BLaER1 treated with 17β-estradiol and CSF1 and Interleukin-3, amounts not matched to agents 10 nM and 100 nM (cell line): ENCODE measurements at regions not wholly inside any gene's neighbourhood (a gene's known extent, or its start where the extent isn't known, plus 50 kb on each side); places are given as distances from the start of the nearest gene placed in this dataset.
"Not testable (repeated sequence)": the region's sequence is repeated elsewhere in the genome, so short reads cannot be mapped to it uniquely, and the experiment has no call there.

Experiments used
- H3K27ac ChIP-seq, 11 experiments: shearing (Covaris generic); formaldehyde crosslinking; 2 replicates each; pipeline ENCODE4 v1.8.1; 2022
- H3K27me3 ChIP-seq, 11 experiments: shearing (Covaris generic); formaldehyde crosslinking; 2 replicates each; pipeline ENCODE4 v1.8.1; 2022
- H3K36me3 ChIP-seq, 11 experiments: shearing (Covaris generic); formaldehyde crosslinking; 2 replicates each; pipeline ENCODE4 v1.8.1; 2022
- H3K4me1 ChIP-seq, 10 experiments: shearing (Covaris generic); formaldehyde crosslinking; 2 replicates each; pipeline ENCODE4 v1.8.1; 2022
- H3K4me2 ChIP-seq, 11 experiments: shearing (Covaris generic); formaldehyde crosslinking; 2 replicates each; pipeline ENCODE4 v1.8.1; 2022
- H3K4me3 ChIP-seq, 10 experiments: shearing (Covaris generic); formaldehyde crosslinking; 2 replicates each; pipeline ENCODE4 v1.8.1; 2022
- H3K9ac ChIP-seq, 11 experiments: shearing (Covaris generic); formaldehyde crosslinking; 2 replicates each; pipeline ENCODE4 v1.8.1; 2022
- H3K9me3 ChIP-seq, 11 experiments: shearing (Covaris generic); formaldehyde crosslinking; replicated peaks in 1 of 11; 2 replicates each; pipeline ENCODE4 v1.8.1; 2022
- H4K20me1 ChIP-seq, 11 experiments: shearing (Covaris generic); formaldehyde crosslinking; 2 replicates each; pipeline ENCODE4 v1.8.1; 2022
- Cebpa-rat ChIP-seq, 11 experiments: shearing (Covaris generic); IDR thresholded peaks; 2 replicates each; pipeline ENCODE4 v1.8.1; 2022

DNA sequence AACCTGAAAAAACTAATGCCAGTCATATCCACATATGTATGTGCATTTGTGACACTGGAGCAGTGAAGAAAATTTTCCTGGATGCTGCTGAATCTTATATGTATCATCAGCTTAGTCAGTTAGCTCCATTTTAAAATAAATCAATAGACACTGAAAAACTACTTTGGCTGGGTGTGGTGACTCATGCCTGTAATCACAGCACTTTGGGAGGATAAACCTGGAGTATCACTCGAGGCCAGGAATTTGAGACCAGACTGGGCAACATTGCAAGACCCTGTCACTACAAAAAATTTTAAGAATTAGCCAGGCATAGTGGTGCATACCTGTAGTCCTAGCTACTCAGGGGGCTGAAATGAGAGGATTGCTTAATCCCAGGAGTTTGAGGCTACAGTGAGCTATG, 511.0 kb upstream of the TLE4 start:
- Histone ChIP-seq H3K4me2 (no peak overlapping the region), H3K36me3 (no peaks in the 10 kb centered on the region), H3K27me3 (no peaks in the 10 kb centered on the region), H3K4me3 (no peak overlapping the region), H3K4me1 (no peaks in the 10 kb centered on the region), H3K27ac (no peak overlapping the region), H3K9me3 (peaks cover 0 to 7% (median 0%) of the 10 kb centered on the region in 11 experiments; a peak in 2 of 22 replicates), H4K20me1 (no peaks in the 10 kb centered on the region), H3K9ac (no peak overlapping the region)
- no peak for TF ChIP-seq Cebpa-rat (IDR thresholded peaks at IDR 0.05)

DNA sequence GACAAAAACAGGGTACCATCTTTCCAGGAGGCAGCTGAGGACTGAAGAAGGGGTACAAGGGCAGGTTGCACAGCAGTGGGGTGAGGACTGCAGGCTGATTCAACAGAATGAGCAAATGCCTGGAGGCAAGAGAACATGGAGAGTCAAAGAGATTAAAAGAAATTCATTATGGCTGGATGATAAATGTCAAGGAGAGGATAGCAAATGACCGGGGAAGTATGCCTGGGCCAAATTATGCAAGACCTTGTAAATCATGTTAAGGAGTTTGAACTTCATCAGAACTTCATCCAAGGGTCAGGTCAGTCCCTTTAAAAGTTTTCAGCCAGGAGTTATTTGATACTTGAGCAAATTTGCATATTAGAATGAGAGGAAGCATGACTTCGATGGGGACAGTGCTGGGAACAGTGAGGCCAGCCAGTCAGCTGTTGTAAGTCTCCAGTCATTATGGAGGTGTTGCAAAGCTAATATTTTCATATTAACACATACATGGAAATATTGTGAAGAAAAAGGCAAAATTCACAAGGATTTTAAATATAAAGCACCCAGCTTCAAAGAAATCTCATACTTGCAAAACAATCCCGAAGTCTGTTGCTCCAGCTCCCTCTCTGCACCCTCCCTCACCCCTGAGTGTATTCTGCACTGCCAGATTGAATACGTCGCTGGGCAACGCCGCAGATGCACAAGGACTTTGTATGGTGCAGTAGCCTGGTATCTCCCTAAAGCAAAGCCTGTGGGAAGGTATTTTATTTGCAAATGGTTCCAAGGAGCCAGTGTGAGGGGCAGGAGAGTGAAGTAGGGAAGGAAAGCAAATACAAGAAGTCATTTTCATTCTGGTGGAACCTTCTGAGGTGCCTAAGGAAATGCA, 509.8 kb upstream of the TLE4 start:
- H3K4me3 ChIP-seq: no peak overlapping the region
- H3K4me1 ChIP-seq: no peaks in the 10 kb centered on the region
- no peak for TF ChIP-seq Cebpa-rat (IDR thresholded peaks at IDR 0.05)
- H3K36me3 ChIP-seq: no peaks in the 10 kb centered on the region
- H4K20me1 ChIP-seq: no peaks in the 10 kb centered on the region
- H3K4me2 ChIP-seq: no peak overlapping the region
- peaks cover 0 to 7% (median 0%) of the 10 kb centered on the region in 11 experiments; a peak in 2 of 22 replicates for H3K9me3 ChIP-seq
- H3K27ac ChIP-seq: no peak overlapping the region
- no peaks in the 10 kb centered on the region for H3K27me3 ChIP-seq
- H3K9ac ChIP-seq: no peak overlapping the region

- Histone ChIP-seq H3K9me3 (no peaks in the 10 kb centered on the region), H3K9ac (no peak overlapping the region), H3K4me1 (no peaks in the 10 kb centered on the region), H3K4me3 (no peak overlapping the region), H4K20me1 (no peaks in the 10 kb centered on the region), H3K27me3 (no peaks in the 10 kb centered on the region), H3K36me3 (no peaks in the 10 kb centered on the region), H3K27ac (no peak overlapping the region), H3K4me2 (no peak overlapping the region)
- TF ChIP-seq Cebpa-rat (IDR thresholded peaks at IDR 0.05): no peak
Measured at GRCh38 chr9:79073201-79073600, 498.6 kb upstream of the TLE4 start.

GRCh38 chr9:79080536-79080935, 491.2 kb upstream of the TLE4 start:
- Histone ChIP-seq H3K9ac (no peak overlapping the region), H3K27ac (no peak overlapping the region), H3K4me3 (no peak overlapping the region), H3K4me1 (no peaks in the 10 kb centered on the region), H3K9me3 (peaks cover 0 to 7% (median 0%) of the 10 kb centered on the region in 11 experiments; a peak in 1 of 22 replicates), H4K20me1 (no peaks in the 10 kb centered on the region), H3K27me3 (no peaks in the 10 kb centered on the region), H3K4me2 (no peak overlapping the region), H3K36me3 (no peaks in the 10 kb centered on the region)
- TF ChIP-seq Cebpa-rat (IDR thresholded peaks at IDR 0.05): no peak

GRCh38 chr9:79083621-79084020, 488.1 kb upstream of the TLE4 start:
- Histone ChIP-seq H3K9ac (no peak overlapping the region), H3K27me3 (no peaks in the 10 kb centered on the region), H3K9me3 (peaks cover 6 to 18% (median 10%) of the 10 kb centered on the region in 11 experiments), H3K4me2 (no peak overlapping the region), H4K20me1 (no peaks in the 10 kb centered on the region), H3K4me1 (no peaks in the 10 kb centered on the region), H3K4me3 (no peak overlapping the region), H3K36me3 (no peaks in the 10 kb centered on the region), H3K27ac (no peak overlapping the region)
- no peak for TF ChIP-seq Cebpa-rat (IDR thresholded peaks at IDR 0.05)

DNA sequence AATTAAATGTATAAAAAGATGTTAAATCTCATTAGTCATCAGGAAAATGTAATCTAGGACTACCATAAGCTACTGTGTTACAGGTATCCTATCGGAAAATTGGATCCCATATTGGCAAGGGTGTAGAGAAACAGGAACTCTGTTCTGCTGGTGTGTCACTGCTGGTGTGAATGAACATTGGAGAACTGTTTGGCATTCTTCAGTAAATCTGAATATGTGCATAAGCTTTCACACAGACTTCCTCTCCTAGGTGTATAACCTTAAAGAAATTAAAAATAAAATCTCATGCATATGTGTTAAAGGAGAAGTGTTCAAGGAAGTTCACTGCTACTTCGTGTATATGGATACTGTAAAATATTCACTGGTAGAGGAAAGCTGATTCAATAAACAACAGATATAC, 484.6 kb upstream of the TLE4 start:
- Histone ChIP-seq H3K9me3 (peaks cover 14 to 33% (median 26%) of the 10 kb centered on the region in 11 experiments), H4K20me1 (no peaks in the 10 kb centered on the region), H3K27me3 (no peaks in the 10 kb centered on the region), H3K4me1 (no peaks in the 10 kb centered on the region), H3K36me3 (no peaks in the 10 kb centered on the region), H3K9ac (no peak overlapping the region), H3K27ac (no peak overlapping the region), H3K4me3 (no peak overlapping the region), H3K4me2 (no peak overlapping the region)
- TF ChIP-seq Cebpa-rat (IDR thresholded peaks at IDR 0.05): no peak

- H3K9ac ChIP-seq: no peak overlapping the region
- no peaks in the 10 kb centered on the region for H4K20me1 ChIP-seq
- H3K36me3 ChIP-seq: no peaks in the 10 kb centered on the region
- H3K27me3 ChIP-seq: no peaks in the 10 kb centered on the region
- no peaks in the 10 kb centered on the region for H3K4me1 ChIP-seq
- H3K4me3 ChIP-seq: no peak overlapping the region
- TF ChIP-seq Cebpa-rat (IDR thresholded peaks at IDR 0.05): no peak
- H3K4me2 ChIP-seq: no peak overlapping the region
- H3K27ac ChIP-seq: no peak overlapping the region
- H3K9me3 ChIP-seq: peaks cover 14 to 27% (median 24%) of the 10 kb centered on the region in 11 experiments
Measured at GRCh38 chr9:79089054-79089560, 482.7 kb upstream of the TLE4 start.

GRCh38 chr9:79089851-79090250, 481.9 kb upstream of the TLE4 start:
- peaks cover 14 to 27% (median 24%) of the 10 kb centered on the region in 11 experiments for H3K9me3 ChIP-seq
- H3K36me3 ChIP-seq, H3K27me3 ChIP-seq, H4K20me1 ChIP-seq, H3K4me2 ChIP-seq, H3K4me3 ChIP-seq, H3K27ac ChIP-seq, H3K9ac ChIP-seq, H3K4me1 ChIP-seq: not testable (repeated sequence)

GRCh38 chr9:79103257-79103656, 468.5 kb upstream of the TLE4 start:
- not testable (repeated sequence) for H3K27me3 ChIP-seq, H3K4me1 ChIP-seq

DNA sequence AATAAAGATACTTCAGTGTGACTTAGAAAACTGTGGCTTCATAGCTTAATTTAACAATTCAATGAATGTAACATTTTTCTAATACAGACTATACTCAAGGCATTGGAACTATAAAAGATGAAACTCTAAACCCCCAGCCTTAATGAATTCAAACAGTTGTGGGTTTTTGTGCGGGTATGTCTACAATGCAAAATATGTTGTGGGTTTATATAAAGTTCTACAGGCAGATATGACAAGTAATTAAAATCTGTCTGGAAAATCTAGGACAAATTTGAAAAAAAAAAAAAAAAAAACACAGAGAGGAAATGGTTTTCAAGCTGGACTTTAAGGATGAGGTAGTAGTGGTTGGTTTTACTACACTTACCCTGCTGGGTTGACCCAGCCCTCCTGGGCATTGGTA, 467.5 kb upstream of the TLE4 start:
- H3K36me3 ChIP-seq: 0 out of 22 replicates have a peak, but pooled peaks cover 0 to 4% (median 0%) of the 10 kb centered on the region in 11 experiments
- peaks cover 13 to 24% (median 18%) of the 10 kb centered on the region in 11 experiments for H3K9me3 ChIP-seq
- H4K20me1 ChIP-seq: no peaks in the 10 kb centered on the region
- H3K4me3 ChIP-seq: no peak overlapping the region
- TF ChIP-seq Cebpa-rat (IDR thresholded peaks at IDR 0.05): no peak
- H3K9ac ChIP-seq: no peak overlapping the region
- no peaks in the 10 kb centered on the region for H3K27me3 ChIP-seq
- no peak overlapping the region for H3K4me2 ChIP-seq
- no peaks in the 10 kb centered on the region for H3K4me1 ChIP-seq
- H3K27ac ChIP-seq: no peak overlapping the region

More at GRCh38 chr9:79103257-79103656, 468.5 kb upstream of the TLE4 start:
- not testable (repeated sequence) for H3K36me3 ChIP-seq, H3K4me3 ChIP-seq, H3K27ac ChIP-seq, H3K4me2 ChIP-seq, H3K9ac ChIP-seq, H4K20me1 ChIP-seq
- H3K9me3 ChIP-seq: peaks cover 4 to 15% (median 8%) of the 10 kb centered on the region in 11 experiments
